HG02938 (cell line): ENCODE measurements at regions not wholly inside any gene's neighbourhood (a gene's known extent, or its start where the extent isn't known, plus 50 kb on each side); places are given as distances from the start of the nearest gene placed in this dataset.
"Not testable (repeated sequence)": the region's sequence is repeated elsewhere in the genome, so short reads cannot be mapped to it uniquely, and the experiment has no call there.

ENCODE experiments used
- ATAC-seq: cut with Tn5 transposase; IDR thresholded peaks from one replicate; pipeline ENCODE4 v1.9.1; 2021; ENCODE audit warnings: mild to moderate bottlenecking, moderate library complexity; ENCODE audit not compliant: unreplicated experiment

GRCh38 chr10:130345728-130346127, 209.5 kb downstream of the GLRX3 start:
- ATAC-seq: no peak

- no peak for ATAC-seq
Measured at GRCh38 chr10:130350996-130351395, 214.8 kb downstream of the GLRX3 start.

- ATAC-seq: no peak
Measured at GRCh38 chr10:130351466-130352290, 215.5 kb downstream of the GLRX3 start.

- ATAC-seq: no peak
Measured at GRCh38 chr10:130352291-130352645, 216.1 kb downstream of the GLRX3 start.

- no peak for ATAC-seq
Measured at GRCh38 chr10:130353928-130354572, 217.9 kb downstream of the GLRX3 start.

GRCh38 chr10:130354573-130354954, 218.4 kb downstream of the GLRX3 start:
- no peak for ATAC-seq

GRCh38 chr10:130354976-130355795, 219.0 kb downstream of the GLRX3 start:
- ATAC-seq: no peak

- not testable (repeated sequence) for ATAC-seq
Measured at GRCh38 chr10:130356429-130356828, 220.2 kb downstream of the GLRX3 start.

- ATAC-seq: no peak
Measured at GRCh38 chr10:130357226-130357625, 221.0 kb downstream of the GLRX3 start.

GRCh38 chr10:130357951-130358350, 221.8 kb downstream of the GLRX3 start:
- no peak for ATAC-seq

- no peak for ATAC-seq
Measured at GRCh38 chr10:130358981-130359650, 222.9 kb downstream of the GLRX3 start.

- no peak for ATAC-seq
Measured at GRCh38 chr10:130359711-130360110, 223.5 kb downstream of the GLRX3 start.

GRCh38 chr10:130360826-130361311, 224.7 kb downstream of the GLRX3 start:
- no peak for ATAC-seq

- ATAC-seq: no peak
Measured at GRCh38 chr10:130361351-130362105, 225.3 kb downstream of the GLRX3 start.

GRCh38 chr10:130362308-130362761, 226.1 kb downstream of the GLRX3 start:
- no peak for ATAC-seq

GRCh38 chr10:130363051-130363450, 226.9 kb downstream of the GLRX3 start:
- ATAC-seq: no peak

- no peak for ATAC-seq
Measured at GRCh38 chr10:130363899-130364445, 227.8 kb downstream of the GLRX3 start.

GRCh38 chr10:130364631-130365411, 228.6 kb downstream of the GLRX3 start:
- ATAC-seq: no peak
